Activated CD4-positive, alpha-beta T cell treated with anti-CD3 and anti-CD28 coated beads, Interleukin-2, Interleukin-4, amounts not matched to agents 100 ng/mL and 50 ng/mL, durations not matched to agents 16 hours and 8 hours (primary cell): ENCODE measurements at regions not wholly inside any gene's neighbourhood (a gene's known extent, or its start where the extent isn't known, plus 50 kb on each side); places are given as distances from the start of the nearest gene placed in this dataset.

ENCODE experiments used
- DNase-seq: peaks from one replicate; pipeline ENCODE4 v3.0.0-alpha.2; 2020; ENCODE audit warnings: low spot score

GRCh38 chr11:28400331-28401100 lies 292.3 kb downstream of the METTL15 start:
- no peak for DNase-seq

DNA sequence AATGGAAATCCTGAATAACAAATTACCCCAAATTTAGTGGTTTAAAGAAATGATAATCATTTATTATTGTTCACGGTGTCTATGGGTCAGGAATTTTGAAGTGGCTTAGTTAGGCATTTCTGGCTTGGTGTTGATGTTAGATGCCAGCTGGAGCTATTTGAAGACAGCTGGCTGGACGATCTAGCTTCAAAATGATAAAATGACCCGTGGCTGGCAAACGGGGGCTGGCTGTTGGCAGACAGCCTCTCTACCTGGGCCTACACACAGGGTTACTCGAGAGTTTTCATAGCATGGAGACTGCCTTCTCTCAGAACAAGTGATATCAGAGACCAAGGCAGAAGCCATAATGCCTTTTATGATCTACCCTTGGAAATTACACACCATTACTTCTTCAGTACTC lies 285.2 kb downstream of the METTL15 start:
- DNase-seq, result no peak

GRCh38 chr11:28384418-28384817 lies 276.2 kb downstream of the METTL15 start:
- DNase-seq, result no peak

GRCh38 chr11:28383456-28383855 lies 275.3 kb downstream of the METTL15 start:
- no peak for DNase-seq
